GM19468 (cell line): ENCODE measurements at regions not wholly inside any gene's neighbourhood (a gene's known extent, or its start where the extent isn't known, plus 50 kb on each side); places are given as distances from the start of the nearest gene placed in this dataset.
"Not testable (repeated sequence)": the region's sequence is repeated elsewhere in the genome, so short reads cannot be mapped to it uniquely, and the experiment has no call there.

ENCODE experiments used
- ATAC-seq: cut with Tn5 transposase; IDR thresholded peaks from one replicate; pipeline ENCODE4 v1.9.1; 2021; ENCODE audit warnings: mild to moderate bottlenecking, moderate library complexity, moderate number of reproducible peaks; ENCODE audit not compliant: unreplicated experiment; ENCODE audit errors: extremely low read depth

- not testable (repeated sequence) for ATAC-seq
These were observed 165.2 kb downstream of the GATB start for GRCh38 chr4:151595629-151596028.

- not testable (repeated sequence) for ATAC-seq
These were observed 163.1 kb downstream of the GATB start for GRCh38 chr4:151597691-151598090.

DNA sequence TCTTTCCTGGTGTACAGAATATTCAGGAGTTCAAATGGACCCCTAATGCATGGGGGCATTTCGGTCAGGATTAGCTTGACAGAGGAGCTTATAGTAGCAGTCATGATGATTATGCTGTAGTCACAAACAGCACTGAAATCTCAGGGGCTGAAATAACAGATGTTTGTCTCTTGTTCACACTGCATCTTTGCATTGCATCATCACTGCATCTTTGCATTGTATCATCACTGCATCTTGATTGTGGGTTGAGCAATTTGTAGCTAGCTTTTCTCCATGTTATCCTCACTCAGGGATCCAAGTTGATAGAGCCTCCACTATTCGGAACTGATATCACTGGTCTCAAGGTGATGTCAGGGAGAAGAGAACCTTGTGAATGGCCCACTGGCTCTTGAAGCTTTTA lies 160.9 kb downstream of the GATB start:
- no peak for ATAC-seq

DNA sequence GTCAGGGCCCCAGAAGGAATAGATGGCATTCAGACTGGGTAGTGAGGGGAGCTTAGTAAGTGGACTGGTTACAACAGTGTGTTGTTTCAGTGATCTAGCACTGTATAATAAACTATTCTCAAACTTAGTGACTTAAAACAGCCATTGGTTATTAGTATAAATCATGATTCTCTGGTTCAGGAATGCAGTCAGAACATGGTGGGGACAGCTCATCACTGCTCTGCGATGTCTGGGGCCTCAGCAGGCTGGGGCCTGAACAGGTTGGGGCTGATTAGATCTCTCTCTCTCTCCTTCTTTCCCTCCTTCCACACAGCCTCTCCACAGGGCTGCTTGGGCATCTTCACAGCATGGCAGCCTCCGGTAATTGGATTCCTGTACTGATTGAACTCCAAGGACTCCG lies 160.4 kb downstream of the GATB start:
- ATAC-seq: no peak

- ATAC-seq: no peak
These were observed 157.4 kb downstream of the GATB start for GRCh38 chr4:151603377-151603776.

DNA sequence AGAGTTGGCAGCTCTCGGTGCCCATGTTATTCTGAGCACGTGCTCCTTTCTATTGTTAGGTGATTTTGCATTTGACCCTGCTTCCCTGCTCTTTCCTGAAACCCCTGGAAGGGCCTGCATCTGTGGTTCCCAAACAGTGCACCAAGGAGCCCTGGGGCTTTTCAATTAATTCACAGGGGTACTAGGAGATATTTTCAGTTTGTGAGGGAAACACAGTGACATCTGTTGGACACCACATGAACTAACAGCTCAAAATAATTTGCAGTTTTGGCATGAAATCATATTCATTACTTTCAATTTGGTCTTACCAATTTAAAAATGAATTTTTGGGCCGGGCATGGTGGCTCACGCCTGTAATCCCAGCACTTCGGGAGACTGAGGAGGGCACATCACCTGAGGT lies 156.6 kb downstream of the GATB start:
- no peak for ATAC-seq

- ATAC-seq: no peak
These were observed 155.6 kb downstream of the GATB start for GRCh38 chr4:151605215-151605614.

DNA sequence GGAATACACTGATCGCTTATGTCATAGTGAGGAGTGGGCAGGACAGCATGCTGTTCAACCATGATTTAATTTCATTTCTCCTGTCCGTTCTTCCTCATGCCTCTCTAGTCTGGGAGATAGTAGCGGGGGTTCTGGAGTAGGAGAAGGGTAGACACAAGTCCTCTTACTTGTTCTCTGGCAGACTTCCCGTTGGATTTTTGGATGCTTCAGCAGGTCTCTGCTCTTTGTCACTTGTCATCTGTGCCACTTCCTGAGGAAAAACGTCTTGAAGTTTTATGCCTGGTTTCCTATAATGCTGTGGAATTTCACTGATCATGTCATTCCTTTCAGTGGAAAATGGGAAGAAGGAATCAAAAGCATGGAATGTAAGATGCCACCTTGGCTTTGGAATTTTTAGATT lies 154.7 kb downstream of the GATB start:
- no peak for ATAC-seq

- ATAC-seq: no peak
These were observed 150.6 kb downstream of the GATB start for GRCh38 chr4:151610229-151610628.

- no peak for ATAC-seq
These were observed 148.8 kb downstream of the GATB start for GRCh38 chr4:151611960-151612359.

GRCh38 chr4:151613290-151613689 lies 147.5 kb downstream of the GATB start:
- ATAC-seq: no peak

DNA sequence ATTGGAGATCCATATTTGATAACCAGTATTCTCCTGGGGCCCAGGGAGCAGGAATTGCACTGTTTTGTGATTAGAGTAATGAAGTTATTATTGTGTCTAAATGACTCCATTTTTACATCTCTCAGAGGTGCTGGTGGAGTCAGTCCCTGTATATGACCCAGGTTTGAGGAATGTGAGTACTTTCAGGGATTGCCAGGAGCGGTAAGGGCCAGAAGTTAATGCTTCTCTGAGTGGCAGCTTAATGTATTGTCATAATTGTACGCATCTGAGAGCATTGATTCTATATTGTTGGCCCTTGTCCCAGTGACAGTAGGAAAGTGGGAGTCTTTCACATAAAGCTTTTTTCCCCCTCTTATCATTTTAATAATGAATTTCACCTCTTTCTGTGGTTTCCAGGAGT lies 146.2 kb downstream of the GATB start:
- no peak for ATAC-seq

- ATAC-seq: no peak
These were observed 141.9 kb downstream of the GATB start for GRCh38 chr4:151618858-151619257.

DNA sequence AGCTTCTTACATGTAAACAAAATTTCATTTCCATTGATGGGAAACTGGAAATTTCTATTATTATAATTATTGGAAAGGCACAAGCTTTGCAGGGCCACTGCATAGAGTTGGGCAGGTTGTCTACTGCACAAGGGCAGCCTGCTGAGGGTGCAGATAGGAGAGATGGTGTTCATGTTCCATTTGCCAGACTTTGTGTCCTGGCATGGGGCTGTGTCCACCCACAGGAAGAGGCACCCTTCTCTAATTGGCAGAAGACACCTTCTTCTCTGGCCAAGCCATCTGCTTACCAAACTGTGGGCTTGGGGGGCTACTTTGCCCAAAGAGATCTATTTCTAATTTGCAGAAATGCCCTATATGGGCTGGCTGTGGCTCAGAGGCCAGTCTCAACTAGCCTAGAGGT lies 140.7 kb downstream of the GATB start:
- ATAC-seq: no peak
